HG03139 (cell line): ENCODE measurements at regions not wholly inside any gene's neighbourhood (a gene's known extent, or its start where the extent isn't known, plus 50 kb on each side); places are given as distances from the start of the nearest gene placed in this dataset.
"Not testable (repeated sequence)": the region's sequence is repeated elsewhere in the genome, so short reads cannot be mapped to it uniquely, and the experiment has no call there.

Experiments
- ATAC-seq: cut with Tn5 transposase; IDR thresholded peaks from one replicate; pipeline ENCODE4 v1.9.1; 2021; ENCODE audit not compliant: unreplicated experiment

GRCh38 chr1:31510853-31511789, 65.2 kb upstream of the TINAGL1 start:
- ATAC-seq: no peak

GRCh38 chr1:31511848-31512615, 64.3 kb upstream of the TINAGL1 start:
- ATAC-seq: no peak

- ATAC-seq: no peak
Observed at GRCh38 chr1:31514117-31514516, 62.2 kb upstream of the TINAGL1 start.

GRCh38 chr1:31515056-31515775, 61.1 kb upstream of the TINAGL1 start:
- no peak for ATAC-seq

GRCh38 chr1:31515936-31516335, 60.4 kb upstream of the TINAGL1 start:
- ATAC-seq: no peak

GRCh38 chr1:31517301-31517700, 59.0 kb upstream of the TINAGL1 start:
- no peak for ATAC-seq

- ATAC-seq: not testable (repeated sequence)
Observed at GRCh38 chr1:31517986-31518385, 58.3 kb upstream of the TINAGL1 start.

- ATAC-seq: no peak
Observed at GRCh38 chr1:31521761-31522555, 54.4 kb upstream of the TINAGL1 start.

GRCh38 chr1:31522556-31522845, 53.8 kb upstream of the TINAGL1 start:
- no peak for ATAC-seq

- no peak for ATAC-seq
Observed at GRCh38 chr1:31523012-31523411, 53.3 kb upstream of the TINAGL1 start.

- ATAC-seq: no peak
Observed at GRCh38 chr1:31523769-31524168, 52.5 kb upstream of the TINAGL1 start.

- ATAC-seq: no peak
Observed at GRCh38 chr1:31524186-31524901, 52.0 kb upstream of the TINAGL1 start.
